Prostate gland (tissue), 2 donors: ENCODE measurements at regions not wholly inside any gene's neighbourhood (a gene's known extent, or its start where the extent isn't known, plus 50 kb on each side); places are given as distances from the start of the nearest gene placed in this dataset.

Source experiments
- DNase-seq: peaks from one replicate; pipeline ENCODE4 v3.0.0-alpha.2; 2019; ENCODE audit warnings: low spot score
- H3K27ac ChIP-seq, 2 donors: fragments of 200-600 bp; sonication (generic); 2 replicates each; pipeline ENCODE4 v1.5.1; 2017 to 2019
- H3K27me3 ChIP-seq: fragments of 200-600 bp; sonication (generic); replicated peaks from 2 replicates; pipeline ENCODE4 v1.5.1; 2019; ENCODE audit not compliant: insufficient read depth
- H3K36me3 ChIP-seq, 2 donors: fragments of 200-600 bp; sonication (generic); 1 replicate in 1 of 2; 2 replicates in 1 of 2; pipeline versions ENCODE4 v1.5.1 to v1.8.1; 2017 to 2019
- H3K4me1 ChIP-seq: fragments of 200-600 bp; sonication (generic); replicated peaks from 2 replicates; pipeline ENCODE4 v1.5.1; 2019
- H3K4me3 ChIP-seq, 2 donors: fragments of 200-600 bp; sonication (generic); 2 replicates each; pipeline ENCODE4 v1.5.1; 2017 to 2019
- H3K9me3 ChIP-seq: fragments of 200-600 bp; sonication (generic); 2 replicates; pipeline ENCODE4 v1.5.1; 2017
- CTCF ChIP-seq, 4 experiments: fragments of 200-600 bp in 2 of 4; fragments of 450-650 bp in 2 of 4; sonication (generic) in 2 of 4; IDR thresholded peaks; 1 replicate in 3 of 4; 2 replicates in 1 of 4; pipeline ENCODE4 v1.5.1; 2016 to 2019; ENCODE audit warnings: antibody characterized with exemption in 4 of 4, mild to moderate bottlenecking in 2 of 4, moderate library complexity in 2 of 4
- POLR2A ChIP-seq: fragments of 450-650 bp; IDR thresholded peaks from one replicate; pipeline ENCODE4 v1.6.1; 2016; ENCODE audit warnings: antibody characterized with exemption, mild to moderate bottlenecking
- POLR2AphosphoS5 ChIP-seq: sonication (generic); formaldehyde crosslinking; IDR thresholded peaks from one replicate; pipeline ENCODE4 v1.6.1; 2017; ENCODE audit warnings: antibody characterized with exemption
- WGBS: methylation state at CpG from one replicate; pipeline ENCODE4 v1.1.5; 2018; 5-methylcytosine and 5-hydroxymethylcytosine counted together
- intact Hi-C: fragments of 100-400 bp; cut with DNase I; formaldehyde crosslinking; loops from one replicate; pipeline ENCODE4 v1.14.2; 2022

GRCh38 chr1:82920418-82921248 is 1078.3 kb downstream of the TTLL7 start:
- no peak for DNase-seq
- WGBS: 71% methylated on average over 4 of the region's 4 CpGs

GRCh38 chr1:82919837-82920236 is 1079.1 kb downstream of the TTLL7 start:
- Histone ChIP-seq H3K36me3 (no peaks in the 10 kb centered on the region), H3K4me3 (no peak overlapping the region), H3K27ac (no peak overlapping the region), H3K27me3 (no peaks in the 10 kb centered on the region), H3K9me3 (no peaks in the 10 kb centered on the region), H3K4me1 (no peaks in the 10 kb centered on the region)
- TF ChIP-seq POLR2AphosphoS5: no peak
- TF ChIP-seq POLR2A: no peak
- no peak for TF ChIP-seq CTCF (IDR thresholded peaks at IDR 0.05)
- intact Hi-C loops: no loop called here
- DNase-seq: no peak

More at GRCh38 chr1:82920418-82921248, 1078.3 kb downstream of the TTLL7 start:
- Histone ChIP-seq H3K4me1 (no peaks in the 10 kb centered on the region), H3K27me3 (no peaks in the 10 kb centered on the region), H3K9me3 (no peaks in the 10 kb centered on the region), H3K27ac (no peak overlapping the region), H3K36me3 (no peaks in the 10 kb centered on the region), H3K4me3 (no peak overlapping the region)
- no peak for TF ChIP-seq POLR2AphosphoS5
- TF ChIP-seq CTCF (IDR thresholded peaks at IDR 0.05): no peak
- no peak for TF ChIP-seq POLR2A
- intact Hi-C loops: no loop called here

- H3K9me3 ChIP-seq: no peaks in the 10 kb centered on the region
- 89% methylated on average over 3 of the region's 3 CpGs for WGBS
- TF ChIP-seq CTCF (IDR thresholded peaks at IDR 0.05) (no peak), POLR2AphosphoS5 (no peak), POLR2A (no peak)
- H3K27me3 ChIP-seq: no peaks in the 10 kb centered on the region
- H3K36me3 ChIP-seq: no peaks in the 10 kb centered on the region
- no peak overlapping the region for H3K27ac ChIP-seq
- DNase-seq: no peak
- H3K4me1 ChIP-seq: no peaks in the 10 kb centered on the region
- intact Hi-C loops: no loop called here
- no peak overlapping the region for H3K4me3 ChIP-seq
Observed at GRCh38 chr1:82907313-82907712, 1091.6 kb downstream of the TTLL7 start.

GRCh38 chr1:82903626-82904025 is 1095.3 kb downstream of the TTLL7 start:
- no peak for TF ChIP-seq CTCF (IDR thresholded peaks at IDR 0.05)
- no peak for TF ChIP-seq POLR2A
- TF ChIP-seq POLR2AphosphoS5: no peak
- 91% methylated on average over 4 of the region's 4 CpGs for WGBS
- H3K27me3 ChIP-seq: no peaks in the 10 kb centered on the region
- H3K4me1 ChIP-seq: no peaks in the 10 kb centered on the region
- H3K4me3 ChIP-seq: no peak overlapping the region
- H3K9me3 ChIP-seq: no peaks in the 10 kb centered on the region
- no peaks in the 10 kb centered on the region for H3K36me3 ChIP-seq
- H3K27ac ChIP-seq: no peak overlapping the region
- DNase-seq: no peak
- intact Hi-C loops: no loop called here

GRCh38 chr1:82901561-82901960 is 1097.4 kb downstream of the TTLL7 start:
- TF ChIP-seq CTCF (IDR thresholded peaks at IDR 0.05) (no peak), POLR2A (no peak), POLR2AphosphoS5 (no peak)
- whole genome bisulfite sequencing: 66% methylated on average over 5 of the region's 5 CpGs

More at GRCh38 chr1:82901561-82901960, 1097.4 kb downstream of the TTLL7 start:
- H3K27me3 ChIP-seq: no peaks in the 10 kb centered on the region
- no peak overlapping the region for H3K4me3 ChIP-seq
- no peak for DNase-seq
- no peaks in the 10 kb centered on the region for H3K9me3 ChIP-seq
- no peaks in the 10 kb centered on the region for H3K36me3 ChIP-seq
- intact Hi-C loops: no loop called here
- H3K27ac ChIP-seq: no peak overlapping the region
- no peaks in the 10 kb centered on the region for H3K4me1 ChIP-seq
